Activated CD4-positive, alpha-beta T cell treated with anti-CD3 and anti-CD28 coated beads, Interleukin-2, amount 50 U/mL, for 24 hours (primary cell): ENCODE measurements at regions not wholly inside any gene's neighbourhood (a gene's known extent, or its start where the extent isn't known, plus 50 kb on each side); places are given as distances from the start of the nearest gene placed in this dataset.

Experiments
- DNase-seq, 2 donors: peaks; one replicate each; pipeline ENCODE4 v3.0.0-alpha.2; 2020; ENCODE audit warnings: low read depth in 1 of 2, low spot score in 1 of 2

- DNase-seq = no peak
Measured at GRCh38 chr11:95289378-95290101, 58.5 kb upstream of the SESN3 start.

- no peak for DNase-seq
Measured at GRCh38 chr11:95284057-95285052, 53.4 kb upstream of the SESN3 start.

- no peak for DNase-seq
Measured at GRCh38 chr11:95283650-95284049, 52.6 kb upstream of the SESN3 start.

GRCh38 chr11:95283146-95283545, 52.1 kb upstream of the SESN3 start:
- DNase-seq = no peak

GRCh38 chr11:95282291-95282751, 51.3 kb upstream of the SESN3 start:
- no peak for DNase-seq
